ENCODE measurements at regions not wholly inside any gene's neighbourhood (a gene's known extent, or its start where the extent isn't known, plus 50 kb on each side); places are given as distances from the start of the nearest gene placed in this dataset.

DNA sequence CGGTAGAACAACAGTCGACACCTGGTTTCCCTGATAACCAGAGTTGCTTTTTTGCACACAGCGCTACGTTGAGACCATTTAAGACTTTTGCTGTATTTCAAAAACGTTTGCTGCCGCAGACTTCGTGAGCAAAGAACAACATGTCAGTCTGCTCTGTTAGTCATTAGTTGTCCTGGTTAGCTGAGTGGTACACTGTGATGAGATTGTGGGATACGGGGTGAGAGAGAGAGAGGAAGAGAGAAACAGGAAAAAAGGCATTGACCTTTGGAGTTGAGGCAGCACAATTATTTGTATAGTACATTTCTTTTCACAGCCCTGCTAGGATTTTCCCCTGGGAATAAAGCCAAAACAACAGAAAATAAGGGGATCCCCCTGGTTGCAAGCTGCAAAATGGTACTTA is 306.1 kb upstream of the WWC1 start:
- H3K27me3 Mint-ChIP-seq (ENCODE audit: low read depth): peaks cover 4% of the 10 kb centered on the region
- no peaks in the 10 kb centered on the region for H3K9me3 Mint-ChIP-seq (ENCODE audit: low read depth)
- TF ChIP-seq, protein P1, sequence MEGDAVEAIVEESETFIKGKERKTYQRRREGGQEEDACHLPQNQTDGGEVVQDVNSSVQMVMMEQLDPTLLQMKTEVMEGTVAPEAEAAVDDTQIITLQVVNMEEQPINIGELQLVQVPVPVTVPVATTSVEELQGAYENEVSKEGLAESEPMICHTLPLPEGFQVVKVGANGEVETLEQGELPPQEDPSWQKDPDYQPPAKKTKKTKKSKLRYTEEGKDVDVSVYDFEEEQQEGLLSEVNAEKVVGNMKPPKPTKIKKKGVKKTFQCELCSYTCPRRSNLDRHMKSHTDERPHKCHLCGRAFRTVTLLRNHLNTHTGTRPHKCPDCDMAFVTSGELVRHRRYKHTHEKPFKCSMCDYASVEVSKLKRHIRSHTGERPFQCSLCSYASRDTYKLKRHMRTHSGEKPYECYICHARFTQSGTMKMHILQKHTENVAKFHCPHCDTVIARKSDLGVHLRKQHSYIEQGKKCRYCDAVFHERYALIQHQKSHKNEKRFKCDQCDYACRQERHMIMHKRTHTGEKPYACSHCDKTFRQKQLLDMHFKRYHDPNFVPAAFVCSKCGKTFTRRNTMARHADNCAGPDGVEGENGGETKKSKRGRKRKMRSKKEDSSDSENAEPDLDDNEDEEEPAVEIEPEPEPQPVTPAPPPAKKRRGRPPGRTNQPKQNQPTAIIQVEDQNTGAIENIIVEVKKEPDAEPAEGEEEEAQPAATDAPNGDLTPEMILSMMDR (IDR thresholded peaks at IDR 0.05): no peak
- H3K4me1 Mint-ChIP-seq (ENCODE audit: low read depth): peaks cover 4% of the 10 kb centered on the region
- DNase-seq (ENCODE audit: low spot score): no peak
- H3K36me3 Mint-ChIP-seq (ENCODE audit: low read depth): peaks cover 3% of the 10 kb centered on the region
- H3K4me3 Mint-ChIP-seq (ENCODE audit: unreplicated experiment): no peak overlapping the region
- no peak overlapping the region for H3K27ac Mint-ChIP-seq (ENCODE audit: unreplicated experiment)

DNA sequence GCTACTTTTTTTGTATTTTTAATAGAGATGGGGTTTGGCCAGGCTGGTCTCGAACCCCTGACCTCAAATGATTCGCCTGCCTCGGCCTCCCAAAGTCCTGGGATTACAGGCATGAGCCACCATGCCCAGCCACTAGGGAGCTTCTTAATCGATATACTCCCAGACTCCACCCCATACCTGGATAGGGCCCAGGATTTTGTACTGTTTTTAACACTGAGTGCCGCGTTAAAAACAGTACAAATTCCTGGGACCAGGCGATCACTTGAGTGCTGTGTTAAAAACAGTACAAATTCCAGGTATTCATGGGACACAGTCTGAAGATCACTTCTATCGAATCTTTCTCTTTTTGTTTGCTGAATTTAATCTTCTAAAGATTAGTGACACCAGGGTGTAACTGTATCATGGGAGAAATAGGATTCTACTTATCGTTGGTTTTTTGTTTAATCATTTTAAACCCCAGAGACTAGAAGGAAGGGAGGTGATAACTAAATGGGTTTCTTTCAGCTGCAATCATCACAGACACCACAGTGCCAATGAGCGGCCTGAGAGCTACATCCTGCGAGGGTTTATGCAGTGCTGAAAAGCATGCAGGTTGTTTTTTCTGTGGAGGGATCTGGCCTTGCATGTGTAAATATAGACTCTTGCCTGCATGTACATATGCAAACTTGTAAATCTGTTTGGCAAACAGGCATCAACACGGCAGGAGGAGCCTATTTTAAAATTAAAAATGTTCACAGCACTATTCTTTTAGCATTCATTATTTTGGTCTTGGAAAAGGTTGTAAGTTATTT is 303.8 kb upstream of the WWC1 start:
- peaks cover 4% of the 10 kb centered on the region for H3K4me1 Mint-ChIP-seq (ENCODE audit: low read depth)
- TF ChIP-seq, protein P1 (IDR thresholded peaks at IDR 0.05): no peak
- H3K27me3 Mint-ChIP-seq (ENCODE audit: low read depth): peaks cover 6% of the 10 kb centered on the region
- no peak overlapping the region for H3K27ac Mint-ChIP-seq (ENCODE audit: unreplicated experiment)
- no peak for DNase-seq (ENCODE audit: low spot score)
- H3K4me3 Mint-ChIP-seq (ENCODE audit: unreplicated experiment): no peak overlapping the region
- H3K9me3 Mint-ChIP-seq (ENCODE audit: low read depth): no peaks in the 10 kb centered on the region
- H3K36me3 Mint-ChIP-seq (ENCODE audit: low read depth): peaks cover 3% of the 10 kb centered on the region

DNA sequence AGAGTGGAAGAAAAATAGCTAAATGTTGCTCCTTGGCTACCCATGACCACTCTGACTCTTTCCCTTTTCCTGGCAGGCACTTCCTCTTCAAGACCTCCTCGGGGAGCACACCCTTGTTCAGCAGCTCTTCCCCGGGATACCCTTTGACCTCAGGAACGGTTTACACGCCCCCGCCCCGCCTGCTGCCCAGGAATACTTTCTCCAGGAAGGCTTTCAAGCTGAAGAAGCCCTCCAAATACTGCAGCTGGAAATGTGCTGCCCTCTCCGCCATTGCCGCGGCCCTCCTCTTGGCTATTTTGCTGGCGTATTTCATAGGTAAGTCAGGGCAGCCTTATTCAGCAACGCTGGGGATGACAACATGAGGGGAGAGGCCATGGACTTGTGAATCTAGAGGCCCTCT is 298.6 kb upstream of the WWC1 start:
- no peak for DNase-seq (ENCODE audit: low spot score)
- H3K27ac Mint-ChIP-seq (ENCODE audit: unreplicated experiment): no peak overlapping the region
- no peaks in the 10 kb centered on the region for H3K9me3 Mint-ChIP-seq (ENCODE audit: low read depth)
- H3K4me1 Mint-ChIP-seq (ENCODE audit: low read depth): no peaks in the 10 kb centered on the region
- peaks cover 4% of the 10 kb centered on the region for H3K27me3 Mint-ChIP-seq (ENCODE audit: low read depth)
- H3K36me3 Mint-ChIP-seq (ENCODE audit: low read depth): peaks cover 5% of the 10 kb centered on the region
- TF ChIP-seq, protein P1 (IDR thresholded peaks at IDR 0.05): no peak
- H3K4me3 Mint-ChIP-seq (ENCODE audit: unreplicated experiment): no peak overlapping the region

DNA sequence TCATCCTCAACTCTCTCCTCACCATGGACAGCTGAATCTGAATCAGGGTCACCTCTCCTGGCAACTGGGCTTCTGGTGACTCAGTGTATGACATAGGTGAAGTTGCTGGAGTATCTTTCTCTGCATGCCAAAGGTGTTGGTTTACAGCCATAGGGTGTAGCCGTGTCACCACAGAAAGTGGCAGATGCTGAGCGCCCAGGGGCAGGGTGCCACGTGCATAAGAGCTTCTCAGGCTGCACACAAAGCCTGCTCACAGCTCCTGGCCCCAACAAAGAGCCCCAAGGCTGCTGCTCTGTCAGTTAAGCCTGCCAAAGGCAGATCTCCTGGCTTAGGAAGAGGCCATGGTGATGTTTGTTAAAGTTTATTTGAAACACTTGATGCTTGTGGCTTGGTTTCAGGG is 297.7 kb upstream of the WWC1 start:
- peaks cover 1% of the 10 kb centered on the region for H3K27me3 Mint-ChIP-seq (ENCODE audit: low read depth)
- H3K4me1 Mint-ChIP-seq (ENCODE audit: low read depth): no peaks in the 10 kb centered on the region
- TF ChIP-seq, protein P1 (IDR thresholded peaks at IDR 0.05): no peak
- H3K9me3 Mint-ChIP-seq (ENCODE audit: low read depth): no peaks in the 10 kb centered on the region
- no peak for DNase-seq (ENCODE audit: low spot score)
- H3K36me3 Mint-ChIP-seq (ENCODE audit: low read depth): peaks cover 3% of the 10 kb centered on the region
- no peak overlapping the region for H3K4me3 Mint-ChIP-seq (ENCODE audit: unreplicated experiment)
- H3K27ac Mint-ChIP-seq (ENCODE audit: unreplicated experiment): no peak overlapping the region

DNA sequence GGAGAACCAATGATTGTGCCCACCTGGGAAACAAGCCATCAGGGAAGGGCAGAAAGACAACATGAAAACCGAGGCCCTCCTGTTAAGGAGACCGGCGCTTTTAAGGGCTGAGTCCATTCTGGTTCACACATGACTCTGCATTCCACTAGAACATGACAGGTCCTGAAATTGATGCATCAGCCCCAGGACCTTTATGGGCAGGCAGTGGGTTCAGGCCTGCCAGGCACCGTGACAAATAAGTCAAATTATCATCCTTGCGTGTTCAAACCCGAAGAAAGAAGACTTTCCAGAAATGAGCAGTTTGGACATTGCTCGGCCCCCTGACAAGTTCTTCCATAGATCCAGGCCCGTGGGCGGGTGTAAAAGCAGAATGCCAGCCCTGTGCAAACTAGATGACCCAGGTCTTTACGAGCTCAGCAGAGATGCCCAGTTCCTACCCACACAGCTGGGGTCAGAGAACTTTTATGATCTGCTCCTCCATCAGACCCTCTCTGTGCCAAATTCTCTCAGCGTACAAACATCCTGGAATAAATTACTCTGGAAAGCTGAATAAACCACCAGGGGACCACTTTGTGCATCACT is 295.5 kb upstream of the WWC1 start:
- TF ChIP-seq, protein P1 (IDR thresholded peaks at IDR 0.05): no peak
- H3K36me3 Mint-ChIP-seq (ENCODE audit: low read depth): peaks cover 3% of the 10 kb centered on the region
- H3K27ac Mint-ChIP-seq (ENCODE audit: unreplicated experiment): no peak overlapping the region
- H3K4me3 Mint-ChIP-seq (ENCODE audit: unreplicated experiment): no peak overlapping the region
- no peak for DNase-seq (ENCODE audit: low spot score)
- no peaks in the 10 kb centered on the region for H3K27me3 Mint-ChIP-seq (ENCODE audit: low read depth)
- no peaks in the 10 kb centered on the region for H3K4me1 Mint-ChIP-seq (ENCODE audit: low read depth)
- no peaks in the 10 kb centered on the region for H3K9me3 Mint-ChIP-seq (ENCODE audit: low read depth)
